ENCODE measurements at regions not wholly inside any gene's neighbourhood (a gene's known extent, or its start where the extent isn't known, plus 50 kb on each side); places are given as distances from the start of the nearest gene placed in this dataset.

DNA sequence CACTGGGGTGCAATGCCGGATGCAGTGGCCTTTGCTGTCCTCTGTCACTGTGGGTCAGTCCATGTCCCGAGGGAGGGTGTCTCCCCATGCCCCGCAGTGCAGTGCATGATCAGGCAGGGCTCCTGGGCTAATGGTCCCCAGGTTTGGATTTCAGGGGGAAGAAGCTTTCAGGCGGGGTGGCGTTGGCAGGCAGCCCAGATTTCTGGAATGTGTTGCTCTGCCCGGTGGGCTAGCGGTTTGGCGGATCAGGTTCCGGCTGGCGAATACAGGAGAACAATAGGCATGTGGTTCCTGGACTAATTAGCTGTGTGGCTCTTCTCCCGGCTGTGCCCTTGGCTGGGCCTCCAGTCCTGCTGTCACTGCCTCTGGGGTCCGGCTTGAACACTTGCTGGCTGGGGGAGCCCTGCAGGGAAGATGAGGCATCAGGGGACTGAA is 141.3 kb downstream of the FGF9 start:
- no peak overlapping the region for H3K4me2 ChIP-seq
- H3K27ac ChIP-seq (ENCODE audit: low read depth in 2 of 2, low read length in 1 of 2) = no peak overlapping the region
- CTCF ChIA-PET = no interaction called here
- DNase-seq = no peak
- no peaks in the 10 kb centered on the region for H3K9me2 ChIP-seq
- H4K20me1 ChIP-seq (ENCODE audit: insufficient read depth) = no peaks in the 10 kb centered on the region
- H3K4me1 ChIP-seq (ENCODE audit: control insufficient read depth in 1 of 2, insufficient read depth in 2 of 2, low read depth in 1 of 2, low read length in 1 of 2) = no peaks in the 10 kb centered on the region
- H3K36me3 ChIP-seq (replicated peaks in 1 of 2; ENCODE audit: control insufficient read depth in 1 of 2, insufficient read depth in 2 of 2, low read length in 1 of 2) = no peaks in the 10 kb centered on the region
- H3K4me3 ChIP-seq (ENCODE audit: low read depth in 2 of 2, low read length in 1 of 2) = no peak overlapping the region
- no peaks in the 10 kb centered on the region for H3K79me2 ChIP-seq (ENCODE audit: insufficient read depth)
- H3K9ac ChIP-seq = no peak overlapping the region
- no CpG with 5 or more reads among the region's 12 CpGs for WGBS (ENCODE audit: low lambda C conversion rate)
- H3K9me3 ChIP-seq = no peaks in the 10 kb centered on the region
- H3F3A ChIP-seq (replicated peaks; ENCODE audit: insufficient read depth) = no peaks in the 10 kb centered on the region
- H3K27me3 ChIP-seq (ENCODE audit: insufficient read depth) = peaks cover 29% of the 10 kb centered on the region; the same call in 1 of the 2 replicates
- POLR2A ChIA-PET = no interaction called here
- no peak for TF ChIP-seq POLR2AphosphoS5 (IDR thresholded peaks at IDR 0.05; ENCODE audit: low read depth, low read length)
- no peak for TF ChIP-seq NRF1 (IDR thresholded peaks at IDR 0.05; ENCODE audit: low read depth, low read length)
- no peak for TF ChIP-seq SMC3 (IDR thresholded peaks at IDR 0.05; ENCODE audit: low read depth, low read length)
- TF ChIP-seq FOXM1 (IDR thresholded peaks at IDR 0.05; ENCODE audit: low read depth) = no peak
- TF ChIP-seq, protein P1, sequence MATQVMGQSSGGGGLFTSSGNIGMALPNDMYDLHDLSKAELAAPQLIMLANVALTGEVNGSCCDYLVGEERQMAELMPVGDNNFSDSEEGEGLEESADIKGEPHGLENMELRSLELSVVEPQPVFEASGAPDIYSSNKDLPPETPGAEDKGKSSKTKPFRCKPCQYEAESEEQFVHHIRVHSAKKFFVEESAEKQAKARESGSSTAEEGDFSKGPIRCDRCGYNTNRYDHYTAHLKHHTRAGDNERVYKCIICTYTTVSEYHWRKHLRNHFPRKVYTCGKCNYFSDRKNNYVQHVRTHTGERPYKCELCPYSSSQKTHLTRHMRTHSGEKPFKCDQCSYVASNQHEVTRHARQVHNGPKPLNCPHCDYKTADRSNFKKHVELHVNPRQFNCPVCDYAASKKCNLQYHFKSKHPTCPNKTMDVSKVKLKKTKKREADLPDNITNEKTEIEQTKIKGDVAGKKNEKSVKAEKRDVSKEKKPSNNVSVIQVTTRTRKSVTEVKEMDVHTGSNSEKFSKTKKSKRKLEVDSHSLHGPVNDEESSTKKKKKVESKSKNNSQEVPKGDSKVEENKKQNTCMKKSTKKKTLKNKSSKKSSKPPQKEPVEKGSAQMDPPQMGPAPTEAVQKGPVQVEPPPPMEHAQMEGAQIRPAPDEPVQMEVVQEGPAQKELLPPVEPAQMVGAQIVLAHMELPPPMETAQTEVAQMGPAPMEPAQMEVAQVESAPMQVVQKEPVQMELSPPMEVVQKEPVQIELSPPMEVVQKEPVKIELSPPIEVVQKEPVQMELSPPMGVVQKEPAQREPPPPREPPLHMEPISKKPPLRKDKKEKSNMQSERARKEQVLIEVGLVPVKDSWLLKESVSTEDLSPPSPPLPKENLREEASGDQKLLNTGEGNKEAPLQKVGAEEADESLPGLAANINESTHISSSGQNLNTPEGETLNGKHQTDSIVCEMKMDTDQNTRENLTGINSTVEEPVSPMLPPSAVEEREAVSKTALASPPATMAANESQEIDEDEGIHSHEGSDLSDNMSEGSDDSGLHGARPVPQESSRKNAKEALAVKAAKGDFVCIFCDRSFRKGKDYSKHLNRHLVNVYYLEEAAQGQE (IDR thresholded peaks at IDR 0.05; ENCODE audit: low read depth, low read length) = no peak
- no peak for TF ChIP-seq TCF12 (IDR thresholded peaks at IDR 0.05)
- no peak for TF ChIP-seq ELF1 (IDR thresholded peaks at IDR 0.05)
- no peak for TF ChIP-seq MEF2A (IDR thresholded peaks at IDR 0.05; ENCODE audit: borderline replicate concordance, low read depth)
- TF ChIP-seq FOXJ3 (CRISPR knock-in tag; IDR thresholded peaks at IDR 0.05) = no peak
- no peak for TF ChIP-seq RFX5 (IDR thresholded peaks at IDR 0.05; ENCODE audit: low read length)
- TF ChIP-seq RAD21 (IDR thresholded peaks at IDR 0.05; ENCODE audit: low read length) = no peak
- H2AFZ ChIP-seq (ENCODE audit: low read depth) = no peak overlapping the region

DNA sequence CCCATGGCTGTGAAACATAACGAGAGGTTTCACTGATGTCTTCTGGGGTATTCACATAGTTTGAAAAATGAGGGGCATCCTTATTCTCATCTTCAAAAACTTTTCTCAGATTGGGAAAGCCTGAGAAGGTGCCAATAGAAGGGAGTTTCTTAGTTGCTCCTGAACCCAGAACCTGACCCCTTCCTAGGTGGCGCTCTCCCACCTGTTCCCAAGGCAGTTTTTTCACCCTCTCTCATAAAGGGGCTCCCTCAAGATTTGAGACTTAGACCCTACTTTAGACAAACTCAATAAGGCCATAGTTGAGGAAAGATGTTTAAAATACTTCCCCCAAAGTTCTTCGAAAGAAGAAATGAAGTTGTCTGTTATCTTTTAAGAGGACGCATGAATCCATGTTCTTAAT is 142.2 kb downstream of the FGF9 start:
- no peaks in the 10 kb centered on the region for H3K79me2 ChIP-seq (ENCODE audit: insufficient read depth)
- no peak for DNase-seq
- no peak overlapping the region for H3K4me2 ChIP-seq
- no peak overlapping the region for H3K27ac ChIP-seq (ENCODE audit: low read depth in 2 of 2, low read length in 1 of 2)
- H3K27me3 ChIP-seq (ENCODE audit: insufficient read depth) = peaks cover 29% of the 10 kb centered on the region; the same call in 1 of the 2 replicates
- H3K4me1 ChIP-seq (ENCODE audit: control insufficient read depth in 1 of 2, insufficient read depth in 2 of 2, low read depth in 1 of 2, low read length in 1 of 2) = no peaks in the 10 kb centered on the region
- no peaks in the 10 kb centered on the region for H3K9me3 ChIP-seq
- POLR2A ChIA-PET = no interaction called here
- no peaks in the 10 kb centered on the region for H3K9me2 ChIP-seq
- H3F3A ChIP-seq (replicated peaks; ENCODE audit: insufficient read depth) = no peaks in the 10 kb centered on the region
- WGBS (ENCODE audit: low lambda C conversion rate) = 14% methylated on average over 4 of the region's 4 CpGs
- H2AFZ ChIP-seq (ENCODE audit: low read depth) = no peak overlapping the region
- no peak overlapping the region for H3K9ac ChIP-seq
- H4K20me1 ChIP-seq (ENCODE audit: insufficient read depth) = no peaks in the 10 kb centered on the region
- H3K36me3 ChIP-seq (replicated peaks in 1 of 2; ENCODE audit: control insufficient read depth in 1 of 2, insufficient read depth in 2 of 2, low read length in 1 of 2) = no peaks in the 10 kb centered on the region
- CTCF ChIA-PET = no interaction called here
- H3K4me3 ChIP-seq (ENCODE audit: low read depth in 2 of 2, low read length in 1 of 2) = no peak overlapping the region
- TF ChIP-seq POLR2AphosphoS5 (IDR thresholded peaks at IDR 0.05; ENCODE audit: low read depth, low read length) = no peak
- no peak for TF ChIP-seq RXRA (IDR thresholded peaks at IDR 0.05; ENCODE audit: borderline replicate concordance, low read depth)
- no peak for TF ChIP-seq SIN3A (IDR thresholded peaks at IDR 0.05; ENCODE audit: borderline replicate concordance, low read depth, low read length)
- no peak for TF ChIP-seq EZH2phosphoT487 (IDR thresholded peaks at IDR 0.05; ENCODE audit: borderline replicate concordance, low read depth)
- TF ChIP-seq, protein P2, sequence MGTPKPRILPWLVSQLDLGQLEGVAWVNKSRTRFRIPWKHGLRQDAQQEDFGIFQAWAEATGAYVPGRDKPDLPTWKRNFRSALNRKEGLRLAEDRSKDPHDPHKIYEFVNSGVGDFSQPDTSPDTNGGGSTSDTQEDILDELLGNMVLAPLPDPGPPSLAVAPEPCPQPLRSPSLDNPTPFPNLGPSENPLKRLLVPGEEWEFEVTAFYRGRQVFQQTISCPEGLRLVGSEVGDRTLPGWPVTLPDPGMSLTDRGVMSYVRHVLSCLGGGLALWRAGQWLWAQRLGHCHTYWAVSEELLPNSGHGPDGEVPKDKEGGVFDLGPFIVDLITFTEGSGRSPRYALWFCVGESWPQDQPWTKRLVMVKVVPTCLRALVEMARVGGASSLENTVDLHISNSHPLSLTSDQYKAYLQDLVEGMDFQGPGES (IDR thresholded peaks at IDR 0.05; ENCODE audit: low read depth, low read length) = no peak
- TF ChIP-seq, protein P3, sequence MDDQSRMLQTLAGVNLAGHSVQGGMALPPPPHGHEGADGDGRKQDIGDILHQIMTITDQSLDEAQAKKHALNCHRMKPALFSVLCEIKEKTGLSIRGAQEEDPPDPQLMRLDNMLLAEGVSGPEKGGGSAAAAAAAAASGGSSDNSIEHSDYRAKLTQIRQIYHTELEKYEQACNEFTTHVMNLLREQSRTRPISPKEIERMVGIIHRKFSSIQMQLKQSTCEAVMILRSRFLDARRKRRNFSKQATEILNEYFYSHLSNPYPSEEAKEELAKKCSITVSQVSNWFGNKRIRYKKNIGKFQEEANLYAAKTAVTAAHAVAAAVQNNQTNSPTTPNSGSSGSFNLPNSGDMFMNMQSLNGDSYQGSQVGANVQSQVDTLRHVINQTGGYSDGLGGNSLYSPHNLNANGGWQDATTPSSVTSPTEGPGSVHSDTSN (IDR thresholded peaks at IDR 0.05) = no peak
- no peak for TF ChIP-seq RFX5 (IDR thresholded peaks at IDR 0.05; ENCODE audit: low read length)
- TF ChIP-seq MEF2A (IDR thresholded peaks at IDR 0.05; ENCODE audit: borderline replicate concordance, low read depth) = no peak
- TF ChIP-seq GABPA (IDR thresholded peaks at IDR 0.05; ENCODE audit: low read depth) = no peak
- TF ChIP-seq, protein P4, sequence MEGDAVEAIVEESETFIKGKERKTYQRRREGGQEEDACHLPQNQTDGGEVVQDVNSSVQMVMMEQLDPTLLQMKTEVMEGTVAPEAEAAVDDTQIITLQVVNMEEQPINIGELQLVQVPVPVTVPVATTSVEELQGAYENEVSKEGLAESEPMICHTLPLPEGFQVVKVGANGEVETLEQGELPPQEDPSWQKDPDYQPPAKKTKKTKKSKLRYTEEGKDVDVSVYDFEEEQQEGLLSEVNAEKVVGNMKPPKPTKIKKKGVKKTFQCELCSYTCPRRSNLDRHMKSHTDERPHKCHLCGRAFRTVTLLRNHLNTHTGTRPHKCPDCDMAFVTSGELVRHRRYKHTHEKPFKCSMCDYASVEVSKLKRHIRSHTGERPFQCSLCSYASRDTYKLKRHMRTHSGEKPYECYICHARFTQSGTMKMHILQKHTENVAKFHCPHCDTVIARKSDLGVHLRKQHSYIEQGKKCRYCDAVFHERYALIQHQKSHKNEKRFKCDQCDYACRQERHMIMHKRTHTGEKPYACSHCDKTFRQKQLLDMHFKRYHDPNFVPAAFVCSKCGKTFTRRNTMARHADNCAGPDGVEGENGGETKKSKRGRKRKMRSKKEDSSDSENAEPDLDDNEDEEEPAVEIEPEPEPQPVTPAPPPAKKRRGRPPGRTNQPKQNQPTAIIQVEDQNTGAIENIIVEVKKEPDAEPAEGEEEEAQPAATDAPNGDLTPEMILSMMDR (IDR thresholded peaks at IDR 0.05) = no peak; the same call in 1 of the 2 replicates
- no peak for TF ChIP-seq ELF1 (IDR thresholded peaks at IDR 0.05)
- TF ChIP-seq USF1 (IDR thresholded peaks at IDR 0.05; ENCODE audit: borderline replicate concordance, low read depth) = no peak

Measured in SK-N-SH (cell line).